ENCODE measurements at regions not wholly inside any gene's neighbourhood (a gene's known extent, or its start where the extent isn't known, plus 50 kb on each side); places are given as distances from the start of the nearest gene placed in this dataset.

DNA sequence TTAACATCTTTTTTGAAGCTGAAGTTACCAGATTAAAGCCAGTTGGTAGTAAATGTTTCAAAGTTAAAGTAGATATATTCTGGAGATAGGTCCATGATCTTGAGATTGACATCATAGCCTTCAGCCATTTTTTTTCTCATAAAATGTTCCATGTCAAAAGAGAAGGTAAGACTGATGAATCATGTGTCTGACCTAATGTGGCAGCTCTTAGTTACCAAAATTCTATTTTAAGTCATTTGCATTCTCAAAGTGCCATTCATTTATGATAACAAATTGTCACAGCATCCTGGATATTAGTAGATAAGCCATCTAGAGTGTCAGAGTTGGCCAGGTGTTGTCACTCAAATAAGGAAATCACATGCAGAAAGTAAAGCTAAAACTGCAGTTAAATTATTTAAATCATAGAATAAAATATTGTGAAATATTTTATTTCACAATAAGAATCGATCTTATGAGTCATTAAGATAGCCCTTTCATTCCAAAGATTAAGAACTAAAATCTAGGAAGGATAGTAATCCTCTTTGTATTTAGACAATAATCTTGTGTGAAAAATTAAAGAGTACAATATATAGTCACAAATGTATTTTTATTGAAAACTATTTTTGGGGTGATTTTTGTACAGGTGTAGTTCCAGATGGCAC, 65.7 kb upstream of the ADAD1 start:
- no peak for TF ChIP-seq POLR2A (IDR thresholded peaks at IDR 0.05; ENCODE audit: low read depth, low read length)
- TF ChIP-seq, protein P1, sequence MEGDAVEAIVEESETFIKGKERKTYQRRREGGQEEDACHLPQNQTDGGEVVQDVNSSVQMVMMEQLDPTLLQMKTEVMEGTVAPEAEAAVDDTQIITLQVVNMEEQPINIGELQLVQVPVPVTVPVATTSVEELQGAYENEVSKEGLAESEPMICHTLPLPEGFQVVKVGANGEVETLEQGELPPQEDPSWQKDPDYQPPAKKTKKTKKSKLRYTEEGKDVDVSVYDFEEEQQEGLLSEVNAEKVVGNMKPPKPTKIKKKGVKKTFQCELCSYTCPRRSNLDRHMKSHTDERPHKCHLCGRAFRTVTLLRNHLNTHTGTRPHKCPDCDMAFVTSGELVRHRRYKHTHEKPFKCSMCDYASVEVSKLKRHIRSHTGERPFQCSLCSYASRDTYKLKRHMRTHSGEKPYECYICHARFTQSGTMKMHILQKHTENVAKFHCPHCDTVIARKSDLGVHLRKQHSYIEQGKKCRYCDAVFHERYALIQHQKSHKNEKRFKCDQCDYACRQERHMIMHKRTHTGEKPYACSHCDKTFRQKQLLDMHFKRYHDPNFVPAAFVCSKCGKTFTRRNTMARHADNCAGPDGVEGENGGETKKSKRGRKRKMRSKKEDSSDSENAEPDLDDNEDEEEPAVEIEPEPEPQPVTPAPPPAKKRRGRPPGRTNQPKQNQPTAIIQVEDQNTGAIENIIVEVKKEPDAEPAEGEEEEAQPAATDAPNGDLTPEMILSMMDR (conservative IDR thresholded peaks at IDR 0.05; ENCODE audit: low read depth, low read length), result no peak
- TF ChIP-seq RAD21 (IDR thresholded peaks at IDR 0.05; ENCODE audit: low read length), result no peak
- TF ChIP-seq MAZ (IDR thresholded peaks at IDR 0.05; ENCODE audit: borderline replicate concordance, low read depth, low read length), result no peak
- TF ChIP-seq SMC3 (IDR thresholded peaks at IDR 0.05; ENCODE audit: low read depth, low read length), result no peak
